ENCODE measurements at regions not wholly inside any gene's neighbourhood (a gene's known extent, or its start where the extent isn't known, plus 50 kb on each side); places are given as distances from the start of the nearest gene placed in this dataset.

DNA sequence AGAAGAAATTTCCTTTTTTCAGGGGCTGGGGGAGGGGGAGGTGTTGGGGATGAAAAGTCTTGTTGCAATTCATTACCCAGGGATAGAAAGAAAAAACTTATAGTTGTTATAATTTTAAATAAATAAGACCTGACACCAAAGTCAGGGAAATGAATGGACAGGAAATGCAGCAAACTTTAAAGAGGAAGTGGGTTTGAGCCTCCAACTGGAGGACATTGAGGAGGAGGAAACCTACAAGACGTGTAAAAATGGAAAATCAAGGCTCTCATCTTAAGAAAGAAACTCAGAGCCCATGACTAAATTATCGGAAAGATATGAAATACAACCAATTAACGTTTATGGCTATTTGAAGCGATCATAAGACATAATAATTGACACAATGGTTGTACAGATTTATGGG is 54.4 kb downstream of the NIBAN1 start:
- no peak for DNase-seq

DNA sequence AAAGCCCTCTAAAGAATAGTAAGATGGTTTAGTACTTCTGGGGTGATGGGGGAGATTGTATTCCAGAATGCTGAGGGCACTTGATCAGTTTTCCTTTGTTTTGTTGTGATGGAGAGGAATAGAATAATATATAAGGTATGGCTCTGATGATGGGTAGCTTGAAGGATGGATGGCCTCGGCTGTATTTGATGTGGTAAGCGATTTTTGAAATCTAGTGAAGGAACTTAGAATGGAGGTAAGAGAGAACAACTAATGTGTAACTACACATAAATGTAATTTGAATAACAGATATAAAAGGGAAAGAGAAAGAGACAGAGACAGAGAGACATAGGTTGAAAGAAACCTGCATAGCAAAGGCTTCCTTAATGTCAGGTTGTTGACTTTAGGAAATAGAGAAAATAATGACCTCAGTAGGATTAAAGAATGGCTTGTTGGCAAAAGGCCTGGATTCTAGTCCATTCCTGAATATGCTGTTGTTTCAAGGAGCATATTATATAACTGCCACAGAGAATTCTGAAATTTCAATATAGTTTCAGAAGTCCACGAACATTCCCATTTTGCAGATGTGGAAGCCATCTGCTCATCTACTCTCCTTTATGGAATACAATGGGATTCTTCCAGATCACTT is 58.7 kb downstream of the NIBAN1 start:
- no peak for DNase-seq

DNA sequence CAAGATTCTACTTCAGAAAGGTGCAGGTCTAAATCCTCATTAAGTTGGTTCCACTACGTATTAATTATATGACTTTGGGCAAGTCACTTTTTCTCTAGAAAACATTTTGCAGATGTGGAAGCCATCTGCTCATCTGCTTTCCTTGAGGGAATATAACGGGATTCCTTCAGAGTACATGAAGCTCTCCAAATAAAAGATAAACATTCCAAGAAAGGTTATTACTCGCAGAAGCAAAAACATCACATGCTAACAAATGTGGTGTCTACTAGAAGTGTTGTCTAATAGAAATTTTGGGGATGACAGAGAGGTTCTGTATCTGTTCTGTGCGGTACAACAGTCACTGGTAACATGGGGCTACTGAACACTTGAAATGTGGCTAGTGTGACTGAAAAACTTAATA is 60.2 kb downstream of the NIBAN1 start:
- no peak for DNase-seq

DNA sequence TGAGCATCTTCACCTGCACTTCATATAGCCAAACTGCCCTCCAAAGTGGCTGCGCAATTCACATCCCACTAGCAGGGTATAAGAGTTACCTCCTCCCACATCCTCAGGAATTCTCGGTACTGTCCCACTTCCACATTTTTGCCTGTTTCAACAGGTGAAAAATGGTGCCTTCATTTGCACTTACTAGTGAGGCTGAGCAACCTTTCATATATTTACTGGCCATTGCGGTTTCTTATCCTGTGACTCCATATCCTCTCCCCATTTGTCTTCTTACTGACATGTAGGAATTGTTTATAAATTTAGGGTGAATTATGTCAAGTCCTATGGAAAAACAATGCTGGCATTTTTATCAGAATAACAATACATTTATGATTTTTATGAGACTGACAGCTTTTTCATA is 61.9 kb downstream of the NIBAN1 start:
- no peak for DNase-seq

DNA sequence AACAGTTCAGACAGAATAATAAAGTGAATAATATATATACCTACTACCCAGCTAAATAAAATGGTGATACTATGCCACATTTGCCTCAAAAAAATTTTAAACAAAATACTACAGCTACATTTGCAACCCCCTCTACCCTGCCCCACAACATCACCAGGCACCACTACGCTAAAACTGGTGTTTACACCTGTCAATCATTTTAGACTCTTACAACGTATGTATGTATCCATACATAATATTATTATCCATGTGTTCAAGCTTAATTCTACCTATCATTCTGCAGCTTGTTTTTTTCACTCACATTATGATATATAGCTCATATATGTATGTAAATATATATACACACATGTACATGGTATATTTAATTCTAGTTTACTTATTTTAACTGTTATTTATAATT is 62.5 kb downstream of the NIBAN1 start:
- DNase-seq = no peak

DNA sequence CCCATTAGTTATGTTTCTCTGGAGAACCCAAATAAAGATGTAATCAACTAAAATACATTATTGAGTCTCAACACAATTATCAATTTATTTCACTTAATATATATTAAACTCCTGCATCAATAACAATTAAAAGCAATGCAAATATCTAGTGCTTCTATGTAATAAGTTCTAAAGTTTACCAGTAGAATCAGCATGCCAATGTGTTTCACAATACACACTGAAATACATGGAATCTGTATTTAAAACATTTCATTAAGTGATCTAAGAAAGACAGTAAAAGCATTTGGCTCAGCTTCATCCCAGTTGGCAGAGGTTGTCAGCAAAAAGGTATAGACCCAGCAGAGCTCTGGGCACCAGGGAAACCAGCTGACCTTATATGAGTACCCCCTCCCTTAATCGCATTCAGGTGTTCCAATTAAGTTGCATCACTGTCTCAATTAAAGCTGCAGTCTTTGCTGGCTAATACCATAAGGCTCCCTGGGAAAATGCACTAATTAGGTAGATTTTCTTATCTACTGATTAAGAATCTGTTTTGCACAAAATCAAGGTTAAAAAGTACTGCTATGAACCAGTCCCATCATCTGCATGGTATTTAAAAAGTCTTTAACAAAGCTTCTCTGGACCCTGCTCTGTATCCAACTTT is 63.1 kb downstream of the NIBAN1 start:
- DNase-seq = no peak

DNA sequence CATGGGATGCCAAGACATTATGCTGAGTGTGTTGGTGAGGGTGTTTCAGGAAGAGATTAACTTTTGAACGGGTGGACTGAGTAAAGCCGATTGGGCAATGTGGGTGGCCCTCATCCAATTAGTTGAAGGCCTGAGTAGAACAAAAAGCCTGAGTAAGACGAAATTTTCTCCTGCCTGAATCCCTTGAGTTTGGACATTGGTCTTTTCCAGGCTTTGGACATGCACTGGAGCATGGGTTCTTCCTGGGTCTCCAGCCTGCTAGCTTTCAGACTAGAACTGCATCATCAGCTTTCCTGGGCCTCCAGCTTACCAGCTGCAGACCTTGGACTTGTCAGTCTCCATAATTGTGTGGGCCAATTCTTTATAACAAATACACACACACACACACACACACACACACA is 63.6 kb downstream of the NIBAN1 start:
- DNase-seq = no peak

DNA sequence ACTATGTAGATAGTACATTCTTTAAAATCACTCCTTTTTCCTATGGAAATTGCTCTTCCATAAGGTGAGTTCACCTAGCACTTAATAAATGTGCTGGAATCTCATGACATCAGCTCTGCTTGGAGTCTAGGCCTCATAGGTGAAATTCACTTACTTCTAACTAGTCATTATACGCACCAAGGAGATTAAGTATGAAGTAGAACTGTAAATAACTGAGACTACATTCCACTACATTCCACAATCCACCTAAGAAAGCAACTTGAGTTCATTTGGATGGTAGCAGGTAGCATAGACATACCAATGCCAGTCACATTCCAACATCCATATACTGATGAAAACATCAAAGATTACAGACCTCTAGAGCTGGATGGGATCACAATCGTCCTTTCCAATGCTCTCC is 64.3 kb downstream of the NIBAN1 start:
- DNase-seq = no peak

DNA sequence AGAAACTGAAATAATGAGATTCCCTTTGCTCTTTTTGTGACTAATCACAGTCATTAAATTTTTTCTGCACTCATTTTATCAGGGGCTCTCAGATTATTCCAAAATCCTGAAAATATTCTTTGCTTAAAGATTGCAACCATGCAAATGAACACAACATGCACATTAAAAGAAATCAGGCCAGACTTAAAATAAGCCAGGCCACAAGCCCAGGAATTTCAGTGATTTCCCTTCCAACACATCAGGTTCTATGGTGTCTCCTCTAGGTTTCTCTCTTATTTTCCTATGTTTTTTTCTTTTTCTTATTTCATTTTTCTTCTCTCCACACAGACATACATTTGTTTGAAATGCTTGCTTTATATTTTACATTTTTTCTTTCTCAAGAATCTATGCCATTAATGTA is 65.3 kb downstream of the NIBAN1 start:
- DNase-seq = no peak

DNA sequence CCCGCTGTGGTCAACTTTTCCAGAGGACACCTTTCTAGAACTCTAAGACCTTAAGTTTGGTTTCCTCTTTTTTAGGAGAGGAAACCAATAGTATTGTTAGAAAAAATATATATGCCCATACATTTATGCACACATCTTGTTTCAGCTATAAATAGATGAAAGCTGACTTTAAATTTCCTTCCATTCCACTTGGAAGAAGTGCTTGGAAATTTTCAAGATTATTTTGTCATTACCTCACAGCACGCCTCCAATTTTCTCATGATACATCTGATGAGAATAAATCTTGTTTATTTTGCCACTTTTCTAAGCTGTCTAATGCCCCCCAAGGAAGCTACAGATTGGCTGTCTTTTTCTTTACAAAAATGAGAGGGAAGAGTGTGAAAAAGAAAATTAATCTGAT is 65.8 kb downstream of the NIBAN1 start:
- DNase-seq = no peak

DNA sequence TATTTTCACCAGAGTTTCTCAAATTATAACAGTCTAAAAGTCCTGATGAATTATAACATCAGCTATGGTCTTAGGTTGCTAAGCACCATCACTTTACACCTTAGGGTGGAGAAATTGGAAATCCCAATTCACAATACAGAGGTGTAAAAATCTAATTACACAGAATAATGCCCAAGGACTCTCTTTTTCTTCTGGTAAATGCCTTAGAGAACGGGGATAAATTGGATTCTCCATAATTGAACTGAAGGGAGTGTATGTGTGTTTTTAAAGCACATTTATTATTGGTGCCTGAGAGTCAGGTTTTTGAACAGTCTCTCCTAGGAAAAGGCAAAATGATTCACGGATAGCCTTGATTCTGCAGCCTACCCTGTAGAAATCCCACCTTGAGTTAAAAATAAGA is 66.8 kb downstream of the NIBAN1 start:
- DNase-seq = no peak

DNA sequence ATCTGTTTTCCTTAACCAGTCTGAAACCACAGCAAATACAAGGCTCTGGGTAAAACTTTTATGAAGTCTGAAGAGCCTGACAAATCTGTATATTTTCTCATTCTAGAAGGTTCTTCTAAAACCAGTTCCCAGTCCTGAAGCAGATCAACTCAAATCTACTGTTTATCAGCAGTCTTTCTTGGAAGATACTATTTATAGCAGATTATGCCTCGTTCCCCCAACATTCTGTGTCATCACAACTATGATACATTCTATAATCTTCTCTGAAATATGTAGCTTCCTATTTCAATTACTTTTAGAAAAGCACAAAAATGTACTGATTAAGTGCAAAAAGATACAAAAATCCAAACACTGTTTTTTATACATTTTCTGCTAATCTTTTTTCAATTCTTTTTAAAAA is 67.5 kb downstream of the NIBAN1 start:
- DNase-seq = no peak

DNA sequence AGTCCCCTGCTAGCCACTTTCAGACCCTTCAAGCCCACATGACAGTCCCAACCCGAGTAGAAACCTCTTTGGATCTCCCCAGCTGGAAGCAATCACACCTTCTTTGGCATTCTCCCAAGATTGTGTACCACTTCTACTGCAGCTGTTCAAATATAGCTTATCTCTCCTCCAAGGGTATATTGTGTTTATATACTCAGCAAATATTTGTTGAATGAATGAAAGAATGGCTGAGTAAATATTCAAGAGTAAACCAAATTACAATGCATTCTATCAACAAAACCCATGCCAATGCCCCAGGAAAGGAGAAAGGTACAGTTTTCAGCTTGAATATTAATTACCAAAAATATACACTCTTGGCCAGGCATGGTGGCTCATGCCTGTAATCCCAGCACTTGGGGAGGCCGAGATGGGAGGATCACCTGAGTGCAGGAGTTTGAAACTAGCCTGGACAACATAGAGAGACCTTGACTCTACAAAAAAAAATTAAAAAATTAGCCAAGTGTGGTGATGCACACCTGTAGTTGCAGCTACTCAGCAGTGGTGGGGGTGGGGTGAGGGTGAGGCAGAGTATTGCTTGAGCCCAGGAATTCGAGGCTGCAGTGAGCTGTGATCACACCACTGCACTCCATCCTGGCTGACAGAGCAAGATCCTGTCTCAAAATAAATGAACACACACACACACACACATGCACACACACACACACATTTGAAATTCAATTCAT is 68.5 kb downstream of the NIBAN1 start:
- peak; percentile 99 for DNase-seq

DNA sequence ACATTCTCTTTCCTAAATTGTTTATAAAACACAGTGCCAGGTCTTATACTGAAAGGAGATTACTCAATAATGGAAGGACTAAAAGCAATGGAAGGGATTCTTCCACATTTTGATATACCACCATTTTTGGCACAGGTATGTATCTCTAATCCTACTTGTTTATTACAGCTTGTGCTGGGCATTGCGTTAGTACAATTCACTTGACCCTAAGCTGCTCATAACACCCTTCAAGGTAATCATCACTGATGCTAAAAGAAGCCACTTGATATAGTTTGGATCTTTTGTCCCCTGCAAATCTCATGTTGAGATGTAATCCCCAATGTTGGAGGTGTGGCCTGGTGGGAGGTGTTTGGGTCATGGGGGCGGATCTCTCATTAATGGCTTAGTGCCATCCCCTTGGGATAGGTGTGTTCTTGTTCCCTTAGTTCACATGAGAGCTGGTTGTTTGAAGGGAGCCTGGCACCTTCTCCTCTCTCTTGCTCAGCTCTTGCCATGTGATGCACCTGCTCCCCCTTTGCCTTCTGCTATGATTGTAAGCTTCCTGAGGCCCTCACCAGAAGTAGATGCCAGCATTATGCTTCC is 71.1 kb downstream of the NIBAN1 start:
- DNase-seq = no peak

DNA sequence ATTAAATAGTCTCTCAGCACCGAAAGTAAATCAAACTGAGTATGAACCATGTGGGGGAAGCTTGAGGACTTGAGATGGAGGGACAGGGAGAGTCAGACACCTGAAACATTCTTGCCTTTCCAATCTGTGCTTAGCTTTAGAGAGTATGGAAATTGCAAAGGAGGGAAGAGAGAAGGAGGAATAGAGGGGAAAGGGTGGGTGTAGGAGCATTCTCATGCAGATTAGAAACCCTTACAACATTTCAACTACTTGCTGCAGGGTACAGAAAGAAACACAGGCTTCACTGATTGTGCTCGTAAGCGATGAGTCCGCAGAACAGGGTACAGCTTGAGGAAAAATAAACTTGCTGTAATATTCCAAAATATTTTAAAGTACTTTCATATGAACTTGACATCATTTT is 73.8 kb downstream of the NIBAN1 start:
- no peak for DNase-seq

DNA sequence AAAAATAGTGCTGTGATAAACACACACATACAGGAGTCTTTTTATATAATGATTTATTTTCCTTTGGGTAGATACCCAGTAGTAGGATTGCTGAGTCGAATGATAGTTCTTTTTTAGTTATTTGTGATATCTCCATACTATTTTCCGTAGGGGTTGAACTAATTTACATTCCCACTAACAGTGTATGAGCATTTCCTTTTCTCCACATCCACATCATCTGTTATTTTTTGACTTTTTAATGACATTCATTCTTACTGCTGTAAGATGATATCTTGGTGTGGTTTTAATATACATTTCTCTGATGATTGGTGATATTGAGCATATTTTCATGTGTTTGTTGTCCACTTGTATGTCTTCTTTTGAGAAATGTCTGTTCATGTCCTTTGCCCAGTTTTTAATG is 78.3 kb downstream of the NIBAN1 start:
- no peak for DNase-seq

DNA sequence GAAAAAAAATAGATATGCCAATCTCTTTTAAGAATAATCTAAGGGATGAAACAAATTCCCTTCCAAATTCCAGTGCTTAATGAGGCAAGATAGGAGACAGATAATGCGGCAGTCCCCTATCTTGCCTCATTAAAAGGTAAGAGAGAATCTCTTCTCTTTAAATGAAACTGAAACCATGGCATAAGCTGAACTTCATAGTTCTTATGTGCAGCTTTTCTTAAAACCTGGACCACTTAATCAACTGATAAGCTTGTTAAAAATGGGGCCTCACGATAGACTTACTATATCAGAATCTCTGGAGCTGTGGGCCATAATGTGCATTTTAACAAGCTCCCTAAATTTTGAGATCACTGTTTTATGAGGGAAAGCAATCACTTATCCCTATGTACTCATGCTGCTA is 79.2 kb downstream of the NIBAN1 start:
- DNase-seq = no peak

DNA sequence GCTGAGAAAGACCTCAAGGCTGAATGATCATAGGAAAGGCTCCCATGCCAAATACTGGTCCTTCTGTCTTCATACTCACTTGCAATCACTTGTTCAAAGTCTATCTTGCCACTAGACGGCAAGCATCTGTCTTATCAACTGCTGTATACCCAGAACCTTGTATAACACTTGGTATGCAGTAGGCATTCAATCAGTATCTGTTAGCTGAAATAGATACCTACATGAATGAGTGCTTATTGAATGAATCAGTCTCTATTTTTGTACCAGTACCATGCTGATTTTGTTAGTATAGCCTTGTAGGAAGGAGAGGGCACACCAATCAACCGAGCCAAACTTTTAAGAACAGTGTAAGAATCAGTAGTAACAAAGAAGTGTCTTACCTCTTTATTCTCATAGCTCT is 80.6 kb downstream of the NIBAN1 start:
- DNase-seq = no peak

DNA sequence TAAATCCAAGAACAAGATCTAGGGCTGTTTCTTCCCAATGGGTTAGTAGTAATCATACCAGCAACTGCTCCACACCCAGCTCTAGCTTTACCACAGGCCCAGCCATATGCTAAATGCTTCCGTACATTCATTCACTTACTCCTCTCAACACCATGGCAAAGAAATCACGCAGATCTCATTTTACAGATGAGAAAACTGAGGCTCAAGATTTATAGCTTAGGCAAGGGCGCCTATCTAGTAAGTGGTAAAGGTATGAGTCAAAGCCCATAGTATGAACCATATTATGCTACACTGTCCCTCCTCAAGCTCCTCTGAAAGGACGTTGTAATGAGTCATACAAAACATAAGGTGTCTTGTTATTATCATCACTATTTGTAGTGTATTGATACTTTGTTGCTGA is 82.2 kb downstream of the NIBAN1 start:
- no peak for DNase-seq

DNA sequence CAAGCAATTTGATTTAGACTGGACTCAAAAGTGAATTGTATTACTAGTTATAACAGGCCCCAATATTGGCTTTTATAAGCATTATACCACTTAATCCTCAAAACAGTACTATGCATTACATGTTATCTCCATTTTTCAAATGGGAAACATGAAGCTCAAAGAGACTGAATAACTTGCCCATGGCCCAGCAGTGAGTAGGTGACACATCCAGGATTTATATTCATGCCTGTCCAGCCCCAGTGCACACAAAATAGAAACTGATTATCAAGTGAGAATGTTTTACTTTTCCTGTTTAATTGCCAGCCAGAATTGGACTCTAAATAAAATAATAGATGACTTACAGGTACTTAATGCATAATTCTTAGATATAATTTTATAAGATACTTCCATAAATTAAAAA is 82.9 kb downstream of the NIBAN1 start:
- no peak for DNase-seq

DNA sequence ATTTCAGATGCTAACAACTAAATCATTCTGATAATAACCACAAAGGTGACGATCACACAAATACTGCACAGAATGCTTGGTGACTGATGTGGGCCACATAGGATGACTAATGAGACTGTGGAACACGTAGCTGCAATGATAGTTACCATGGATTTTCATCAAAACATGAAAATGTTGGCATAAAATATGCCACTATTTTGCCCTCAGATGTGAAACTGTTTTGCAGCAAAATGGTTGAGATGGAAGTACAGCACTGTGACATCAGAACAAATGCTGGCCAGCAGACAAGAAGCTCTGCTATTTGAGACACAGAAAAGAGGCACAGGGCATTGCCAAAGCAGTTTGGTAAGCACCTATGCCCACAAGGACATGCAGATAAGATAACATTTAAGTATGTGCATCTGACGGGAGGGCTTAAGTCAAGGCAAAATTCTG is 83.8 kb downstream of the NIBAN1 start:
- no peak for DNase-seq

DNA sequence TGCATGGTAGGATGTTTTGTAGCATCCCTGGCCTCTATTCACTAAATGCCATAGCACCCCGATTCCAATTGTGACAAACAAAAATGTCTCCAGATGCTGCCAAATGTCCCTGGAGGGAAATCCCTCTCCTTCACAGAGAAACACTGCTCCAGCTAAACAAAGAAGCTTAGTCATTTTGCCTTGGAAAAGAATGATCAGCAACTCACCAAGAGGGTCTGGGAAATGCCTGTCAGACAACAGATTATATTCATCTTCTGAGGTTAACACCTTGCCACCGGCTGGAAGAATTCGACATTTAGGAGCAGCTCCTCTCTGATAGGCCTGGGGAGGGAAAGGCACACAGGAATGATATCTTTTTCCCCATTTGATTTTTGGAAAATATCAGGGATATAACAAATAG is 84.4 kb downstream of the NIBAN1 start:
- DNase-seq = no peak

DNA sequence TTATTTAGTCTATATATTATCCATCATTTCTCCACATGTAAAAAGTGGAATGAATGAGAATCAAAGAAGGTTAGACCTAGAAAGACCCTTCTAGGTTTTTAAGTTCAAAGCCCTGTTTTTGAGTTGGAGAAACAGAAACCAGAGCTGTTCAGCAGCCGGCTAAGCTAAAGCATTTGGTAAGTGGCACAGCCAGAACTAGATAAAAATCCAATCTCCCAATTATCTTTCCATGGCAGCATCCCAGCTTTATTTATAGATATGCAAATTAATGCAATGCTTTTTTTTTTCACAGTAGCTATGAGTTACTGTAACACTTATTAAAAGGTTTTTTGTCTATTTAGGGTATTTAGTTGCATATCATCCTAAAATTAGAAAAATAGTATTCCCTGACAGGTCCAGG is 85.1 kb downstream of the NIBAN1 start:
- no peak for DNase-seq

DNA sequence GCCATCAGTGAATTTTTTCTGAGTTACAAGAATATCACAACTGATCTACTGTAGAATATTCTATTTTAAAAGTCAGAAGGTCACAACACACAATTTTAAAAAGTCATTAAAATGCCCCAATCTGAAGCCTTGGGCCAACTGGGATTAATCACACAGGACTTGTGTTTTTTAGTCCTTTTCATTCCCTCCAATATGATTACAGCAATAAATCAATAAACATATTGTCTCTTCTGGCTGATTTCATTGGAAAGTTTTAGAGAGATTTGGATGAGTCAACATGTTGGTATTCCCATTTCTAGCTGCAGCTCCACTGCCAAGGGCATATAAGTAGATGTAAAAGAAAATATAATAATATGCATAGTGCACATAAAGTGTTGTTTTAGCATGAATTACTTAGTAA is 85.8 kb downstream of the NIBAN1 start:
- no peak for DNase-seq
